Stomach (tissue), 8 donors: ENCODE measurements at regions not wholly inside any gene's neighbourhood (a gene's known extent, or its start where the extent isn't known, plus 50 kb on each side); places are given as distances from the start of the nearest gene placed in this dataset.

Source experiments
- DNase-seq, 2 donors: peaks; one replicate each; pipeline versions ENCODE4 v3.0.0 to v3.0.0-alpha.2; 2013 to 2019
- H3K27ac ChIP-seq, 5 donors: fragments of 200-600 bp in 4 of 5; sonication (generic) in 4 of 5; one replicate each; pipeline ENCODE4 v1.5.1; 2013 to 2019; ENCODE audit warnings: mild to moderate bottlenecking in 1 of 5, moderate library complexity in 1 of 5
- H3K27me3 ChIP-seq, 3 donors: fragments of 200-600 bp; sonication (generic); one replicate each; pipeline ENCODE4 v1.5.1; 2017 to 2019; ENCODE audit warnings: mixed run types in 1 of 3
- H3K36me3 ChIP-seq, 4 donors: fragments of 200-600 bp; sonication (generic); 1 replicate in 3 of 4; 2 replicates in 1 of 4; pipeline ENCODE4 v1.5.1; 2016 to 2019
- H3K4me1 ChIP-seq, 4 donors: fragments of 200-600 bp; sonication (generic); one replicate each; pipeline ENCODE4 v1.5.1; 2016 to 2019
- H3K4me3 ChIP-seq, 4 donors: fragments of 200-600 bp; sonication (generic) in 3 of 4; one replicate each; pipeline ENCODE4 v1.5.1; 2016 to 2019; ENCODE audit warnings: mild to moderate bottlenecking in 1 of 4
- H3K9me3 ChIP-seq, 4 donors: fragments of 200-600 bp; sonication (generic); one replicate each; pipeline ENCODE4 v1.5.1; 2016 to 2019
- CTCF ChIP-seq, 7 experiments: fragments of 450-650 bp in 4 of 7; fragments of 200-600 bp in 3 of 7; sonication (generic) in 3 of 7; IDR thresholded peaks; one replicate each; pipeline ENCODE4 v1.5.1; 2016 to 2019; ENCODE audit warnings: antibody characterized with exemption in 7 of 7, control low read depth in 2 of 7, mild to moderate bottlenecking in 1 of 7
- EP300 ChIP-seq: sonication (generic); formaldehyde crosslinking; IDR thresholded peaks from one replicate; pipeline ENCODE4 v1.6.1; 2017; ENCODE audit warnings: antibody characterized with exemption
- POLR2A ChIP-seq, 4 donors: fragments of 450-650 bp; IDR thresholded peaks; one replicate each; pipeline ENCODE4 v1.6.1; 2016; ENCODE audit warnings: antibody characterized with exemption in 4 of 4, control low read depth in 2 of 4, mild to moderate bottlenecking in 1 of 4, moderate library complexity in 1 of 4
- POLR2AphosphoS5 ChIP-seq, 3 donors: sonication (generic); formaldehyde crosslinking; IDR thresholded peaks; one replicate each; pipeline ENCODE4 v1.6.1; 2016; ENCODE audit warnings: antibody characterized with exemption in 3 of 3
- WGBS, 5 donors: extraction: QIAGEN DNeasy Blood & Tissue Kit in 3 of 5; methylation state at CpG; one replicate each; pipeline versions ENCODE4 v1.1.5 to v1.1.7; 2013 to 2018; 5-methylcytosine and 5-hydroxymethylcytosine counted together
- intact Hi-C: fragments of 100-400 bp; cut with DNase I; formaldehyde crosslinking; loops from one replicate; pipeline ENCODE4 v1.15.1; 2023; ENCODE audit warnings: low total_unique reads
- donor health status: healthy with polysubstance abuse.
- donor health status: Bipolar disorder and iron deficiency.
- donor health status: healthy.

- Histone ChIP-seq H3K9me3 (peaks cover 0 to 3% (median 0%) of the 10 kb centered on the region in 4 donors), H3K4me3 (no peak overlapping the region), H3K4me1 (no peaks in the 10 kb centered on the region), H3K27me3 (no peaks in the 10 kb centered on the region), H3K27ac (no peak overlapping the region), H3K36me3 (no peaks in the 10 kb centered on the region)
- TF ChIP-seq CTCF (IDR thresholded peaks at IDR 0.05): no peak
- no peak for TF ChIP-seq POLR2AphosphoS5 (IDR thresholded peaks at IDR 0.05)
- TF ChIP-seq POLR2A (IDR thresholded peaks at IDR 0.05): no peak
- TF ChIP-seq EP300: no peak
- intact Hi-C loops: no loop called here
- DNase-seq: no peak
- 79 to 88% (median 86%) methylated on average over 6 of the region's 6 CpGs for WGBS, 5 donors
Measured at GRCh38 chr14:83478741-83479140, 1945.1 kb upstream of the SEL1L start.

- Histone ChIP-seq H3K27ac (no peak overlapping the region), H3K36me3 (no peaks in the 10 kb centered on the region), H3K4me3 (no peak overlapping the region), H3K27me3 (no peaks in the 10 kb centered on the region), H3K9me3 (peaks cover 0 to 3% (median 0%) of the 10 kb centered on the region in 4 donors), H3K4me1 (no peaks in the 10 kb centered on the region)
- TF ChIP-seq POLR2A (IDR thresholded peaks at IDR 0.05) (no peak), CTCF (IDR thresholded peaks at IDR 0.05) (no peak), EP300 (no peak), POLR2AphosphoS5 (IDR thresholded peaks at IDR 0.05) (no peak)
- peak in 1 of 2 donors; percentile 17 for DNase-seq
- WGBS, 5 donors: 27 to 58% (median 41%) methylated on average over 1 of the region's 1 CpG
- intact Hi-C loops: no loop called here
Measured at GRCh38 chr14:83483063-83483462, 1949.4 kb upstream of the SEL1L start.

- intact Hi-C loops: no loop called here
- no peaks in the 10 kb centered on the region for H3K27me3 ChIP-seq
- no peak overlapping the region for H3K27ac ChIP-seq
- H3K4me1 ChIP-seq: no peaks in the 10 kb centered on the region
- H3K9me3 ChIP-seq: no peaks in the 10 kb centered on the region
- no peak for DNase-seq
- H3K36me3 ChIP-seq: no peaks in the 10 kb centered on the region
- TF ChIP-seq CTCF (IDR thresholded peaks at IDR 0.05): no peak
- TF ChIP-seq POLR2A (IDR thresholded peaks at IDR 0.05): no peak
- TF ChIP-seq EP300: no peak
- no peak for TF ChIP-seq POLR2AphosphoS5 (IDR thresholded peaks at IDR 0.05)
- H3K4me3 ChIP-seq: no peak overlapping the region
Measured at GRCh38 chr14:83485591-83485990, 1951.9 kb upstream of the SEL1L start.

- Histone ChIP-seq H3K27ac (no peak overlapping the region), H3K4me1 (no peaks in the 10 kb centered on the region), H3K27me3 (no peaks in the 10 kb centered on the region), H3K4me3 (no peak overlapping the region), H3K36me3 (no peaks in the 10 kb centered on the region), H3K9me3 (no peaks in the 10 kb centered on the region)
- WGBS, 5 donors: 59 to 73% (median 65%) methylated on average over 2 of the region's 2 CpGs
- TF ChIP-seq POLR2AphosphoS5 (IDR thresholded peaks at IDR 0.05) (no peak), POLR2A (IDR thresholded peaks at IDR 0.05) (no peak), CTCF (IDR thresholded peaks at IDR 0.05) (no peak), EP300 (no peak)
- no peak for DNase-seq
- intact Hi-C loops: no loop called here
Measured at GRCh38 chr14:83491091-83491490, 1957.4 kb upstream of the SEL1L start.
